C4-2B (cell line): ENCODE measurements at regions not wholly inside any gene's neighbourhood (a gene's known extent, or its start where the extent isn't known, plus 50 kb on each side); places are given as distances from the start of the nearest gene placed in this dataset.

Experiments used
- H3K27ac ChIP-seq: fragments of 450-650 bp; 2 replicates; pipeline ENCODE4 v1.5.1; 2017
- CTCF ChIP-seq: fragments of 450-650 bp; conservative IDR thresholded peaks from 2 replicates; pipeline ENCODE4 v1.5.1; 2017; ENCODE audit warnings: mild to moderate bottlenecking
- ZFX ChIP-seq: fragments of 450-650 bp; IDR thresholded peaks from 2 replicates; pipeline ENCODE4 v1.6.1; 2017

- H3K27ac ChIP-seq, result no peak overlapping the region
- TF ChIP-seq CTCF (no peak), ZFX (no peak)
Observed at GRCh38 chr10:8301831-8302230, 247.3 kb downstream of the GATA3 start.

GRCh38 chr10:8302565-8302964, 248.1 kb downstream of the GATA3 start:
- no peak overlapping the region for H3K27ac ChIP-seq
- TF ChIP-seq ZFX (no peak), CTCF (no peak)

GRCh38 chr10:8304861-8305260, 250.4 kb downstream of the GATA3 start:
- TF ChIP-seq ZFX (no peak), CTCF (no peak)
- H3K27ac ChIP-seq, result no peak overlapping the region

- H3K27ac ChIP-seq, result no peak overlapping the region
- no peak for TF ChIP-seq CTCF
- TF ChIP-seq ZFX, result no peak
Observed at GRCh38 chr10:8305876-8306652, 251.6 kb downstream of the GATA3 start.

GRCh38 chr10:8306685-8307364, 252.3 kb downstream of the GATA3 start:
- no peak for TF ChIP-seq ZFX
- TF ChIP-seq CTCF, result no peak
- H3K27ac ChIP-seq, result no peak overlapping the region

- TF ChIP-seq CTCF (no peak), ZFX (no peak)
- H3K27ac ChIP-seq, result no peak overlapping the region
Observed at GRCh38 chr10:8310930-8311329, 256.4 kb downstream of the GATA3 start.

GRCh38 chr10:8311526-8312070, 257.1 kb downstream of the GATA3 start:
- TF ChIP-seq ZFX (no peak), CTCF (no peak)
- H3K27ac ChIP-seq, result no peak overlapping the region
